ENCODE measurements at regions not wholly inside any gene's neighbourhood (a gene's known extent, or its start where the extent isn't known, plus 50 kb on each side); places are given as distances from the start of the nearest gene placed in this dataset.

DNA sequence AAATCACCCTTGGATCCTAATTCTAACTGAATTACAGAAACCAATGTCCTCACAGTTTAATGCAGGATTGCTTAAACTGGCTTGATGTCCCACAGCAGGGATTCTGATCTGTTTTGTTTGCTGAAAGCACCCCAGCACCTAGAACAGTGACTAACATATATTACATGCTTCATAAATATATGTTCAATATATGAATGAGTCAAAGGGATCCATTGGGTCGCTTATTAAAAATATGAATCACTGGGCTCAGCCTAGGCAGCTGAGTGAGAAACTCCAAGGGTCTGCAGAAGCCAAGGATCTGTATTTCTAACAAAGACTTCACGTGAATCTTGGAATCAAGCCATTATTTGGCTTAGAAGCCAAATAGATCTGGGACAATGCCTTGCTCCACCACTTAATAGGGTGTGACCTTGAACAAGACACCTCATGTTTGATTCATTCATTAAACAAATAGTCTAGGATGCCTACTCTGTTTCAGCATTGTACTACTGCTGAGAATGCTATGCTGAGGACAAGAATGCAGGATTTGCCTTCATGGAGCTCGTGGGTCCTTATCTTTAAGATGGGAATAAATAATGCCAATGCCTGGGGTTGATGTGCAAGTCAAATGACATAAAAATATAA, 103.4 kb upstream of the DLX6 start:
- TF ChIP-seq RFX5 (IDR thresholded peaks at IDR 0.05; ENCODE audit: low read depth, low read length) (no peak), RAD21 (IDR thresholded peaks at IDR 0.05; ENCODE audit: low read length) (no peak)
